GM18519 (cell line): ENCODE measurements at regions not wholly inside any gene's neighbourhood (a gene's known extent, or its start where the extent isn't known, plus 50 kb on each side); places are given as distances from the start of the nearest gene placed in this dataset.

ENCODE experiments used
- ATAC-seq: cut with Tn5 transposase; IDR thresholded peaks from one replicate; pipeline ENCODE4 v1.9.1; 2021; ENCODE audit warnings: mild to moderate bottlenecking, moderate library complexity; ENCODE audit not compliant: unreplicated experiment, low FRiP score

GRCh38 chr14:98984027-98984718, 287.8 kb downstream of the BCL11B start:
- no peak for ATAC-seq

DNA sequence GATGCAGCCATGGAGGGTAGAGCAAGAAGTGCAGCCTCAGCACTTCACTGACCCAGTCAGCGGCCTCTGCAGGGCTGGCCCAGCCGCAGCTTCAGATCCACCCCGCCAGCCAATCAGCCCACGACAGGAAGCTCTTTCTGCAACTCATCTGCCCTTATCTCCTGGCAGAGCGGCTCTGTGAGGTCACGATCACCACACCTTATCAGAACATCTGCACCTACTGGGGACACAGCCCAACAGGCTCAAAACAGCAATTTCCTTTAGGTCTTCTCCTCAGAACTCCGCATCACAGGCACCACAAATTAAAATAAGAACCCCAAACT, 287.3 kb downstream of the BCL11B start:
- no peak for ATAC-seq

GRCh38 chr14:98993818-98994217, 278.2 kb downstream of the BCL11B start:
- ATAC-seq = no peak

- ATAC-seq = no peak
Observed at GRCh38 chr14:98994561-98994960, 277.4 kb downstream of the BCL11B start.

DNA sequence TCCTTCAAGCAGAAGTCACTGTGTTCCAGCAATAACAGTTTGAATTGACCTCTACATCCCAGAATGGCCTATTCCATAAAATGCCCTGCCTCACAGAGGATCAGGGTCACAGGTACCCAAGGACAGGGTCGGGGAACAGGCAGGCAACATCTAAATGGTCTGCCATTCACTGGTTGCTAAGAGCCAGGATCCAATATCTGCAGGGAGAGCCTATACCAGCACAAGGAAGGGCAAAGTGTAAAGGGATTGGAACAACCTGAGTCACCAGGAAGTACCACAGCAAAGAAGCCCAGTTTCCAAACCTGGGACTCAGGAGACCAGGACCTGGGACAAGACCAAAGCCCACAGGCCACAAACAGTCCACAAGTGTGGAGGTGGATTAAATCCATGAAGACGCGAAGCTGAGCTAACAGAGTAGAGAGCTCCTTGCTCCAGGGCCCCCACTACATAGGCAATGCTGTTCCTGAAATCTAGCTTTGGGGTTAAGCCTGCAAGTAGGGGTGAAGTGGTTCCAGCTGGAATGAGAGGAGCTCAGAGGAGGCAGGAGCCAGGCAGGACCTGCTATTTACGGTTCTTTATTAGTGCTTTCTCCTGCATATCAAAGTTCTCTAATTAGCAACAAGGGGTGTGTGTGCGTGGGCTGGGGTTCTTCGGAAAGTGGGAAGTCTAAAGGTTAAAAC, 274.3 kb downstream of the BCL11B start:
- no peak for ATAC-seq

- ATAC-seq = no peak
Observed at GRCh38 chr14:98999345-98999744, 272.7 kb downstream of the BCL11B start.

GRCh38 chr14:98999901-99000300, 272.1 kb downstream of the BCL11B start:
- ATAC-seq = no peak

- no peak for ATAC-seq
Observed at GRCh38 chr14:99001241-99001640, 270.8 kb downstream of the BCL11B start.

- no peak for ATAC-seq
Observed at GRCh38 chr14:99003646-99004045, 268.4 kb downstream of the BCL11B start.

DNA sequence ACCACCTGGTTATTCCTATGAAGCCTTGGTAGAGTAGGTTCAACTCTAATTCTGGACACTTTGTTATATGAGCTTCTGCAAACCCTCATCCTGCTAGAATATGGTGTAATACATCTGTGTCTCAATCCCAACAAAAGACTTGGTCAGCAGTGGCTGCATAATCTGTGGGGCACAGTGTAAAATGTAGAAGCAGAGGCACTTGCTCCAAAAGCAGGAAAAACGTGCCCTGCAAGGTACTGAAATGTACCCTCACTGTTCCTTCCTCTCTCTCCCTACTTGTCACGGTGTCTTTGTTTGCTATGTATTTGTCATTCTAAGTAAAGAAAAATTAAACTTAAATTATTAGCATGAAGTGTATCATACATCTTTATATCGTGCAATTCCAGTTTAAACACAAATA, 267.9 kb downstream of the BCL11B start:
- ATAC-seq = no peak

GRCh38 chr14:99006276-99006675, 265.7 kb downstream of the BCL11B start:
- no peak for ATAC-seq

DNA sequence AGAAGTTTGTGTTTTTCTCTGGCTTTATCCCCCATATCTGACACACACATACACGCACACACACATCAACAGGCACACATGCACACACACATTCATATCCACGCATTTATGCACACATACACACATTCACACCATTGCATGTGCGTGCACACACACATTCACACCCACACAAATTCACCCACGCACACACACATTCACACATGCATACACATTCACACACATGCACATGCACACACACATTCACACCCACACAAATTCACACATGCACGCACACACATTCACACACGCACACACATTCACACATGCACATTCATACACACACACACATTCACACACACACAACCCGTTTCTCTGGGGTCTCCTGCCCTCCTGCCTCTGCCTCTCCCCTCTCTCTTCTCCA, 264.2 kb downstream of the BCL11B start:
- no peak for ATAC-seq

DNA sequence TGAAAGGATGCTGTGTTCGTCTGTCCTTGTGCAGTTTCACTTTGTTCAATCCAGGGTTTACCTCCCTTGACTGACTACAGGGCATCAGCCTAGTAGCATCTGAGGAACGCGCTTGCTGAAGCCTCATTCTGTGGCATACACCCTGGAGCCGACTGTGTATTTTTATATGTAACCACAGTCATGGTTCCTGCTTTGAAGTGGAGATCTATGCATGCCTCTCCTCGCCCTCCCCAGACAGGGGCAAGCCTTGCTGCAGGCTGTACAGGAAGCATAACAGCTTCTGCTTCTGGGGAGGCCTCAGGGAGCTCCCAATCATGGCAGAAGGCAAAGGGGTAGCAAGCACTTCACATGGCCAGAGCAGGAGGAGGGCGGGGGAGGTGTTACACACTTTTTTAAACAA, 262.1 kb downstream of the BCL11B start:
- ATAC-seq = no peak

- ATAC-seq = no peak
Observed at GRCh38 chr14:99011385-99011784, 260.6 kb downstream of the BCL11B start.

- no peak for ATAC-seq
Observed at GRCh38 chr14:99012703-99013102, 259.3 kb downstream of the BCL11B start.

- ATAC-seq = no peak
Observed at GRCh38 chr14:99015833-99016232, 256.2 kb downstream of the BCL11B start.

DNA sequence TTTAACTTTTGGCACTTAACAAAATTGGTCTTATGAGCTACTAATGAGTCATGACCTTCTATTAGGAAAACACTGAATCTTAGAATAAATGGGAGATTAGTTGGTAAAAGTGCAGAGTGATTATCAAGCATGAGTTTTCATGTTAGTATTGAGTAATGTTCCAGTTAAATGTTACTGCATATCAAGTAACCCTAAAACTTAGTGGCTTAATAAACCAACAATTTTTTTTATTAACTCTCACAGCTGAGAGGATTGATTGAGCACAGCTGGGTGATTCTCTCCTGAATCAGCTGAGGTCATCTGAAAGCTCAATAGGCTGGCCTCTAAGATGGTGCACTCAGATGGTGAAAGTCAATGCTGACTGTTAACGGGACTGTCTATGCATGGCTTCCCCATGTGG, 248.6 kb downstream of the BCL11B start:
- ATAC-seq = no peak

DNA sequence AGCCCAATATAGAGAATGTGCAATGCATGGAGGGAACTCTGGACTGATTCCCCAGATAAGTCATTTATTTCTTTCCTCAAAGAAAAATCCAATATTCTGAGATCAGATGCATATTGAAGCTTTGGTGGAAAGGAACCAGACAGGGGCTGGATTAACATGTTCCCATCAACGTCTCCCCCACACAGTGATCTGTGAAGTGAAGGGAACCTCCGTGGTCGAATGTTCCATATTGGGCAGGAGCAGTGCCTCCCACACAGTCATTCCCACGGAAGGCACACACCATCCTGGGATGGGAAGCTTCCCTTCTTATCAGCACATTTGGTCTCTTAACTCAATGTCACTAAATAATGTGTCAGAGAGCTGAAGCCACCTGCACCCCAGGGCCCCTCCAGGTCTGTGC, 247.1 kb downstream of the BCL11B start:
- no peak for ATAC-seq

DNA sequence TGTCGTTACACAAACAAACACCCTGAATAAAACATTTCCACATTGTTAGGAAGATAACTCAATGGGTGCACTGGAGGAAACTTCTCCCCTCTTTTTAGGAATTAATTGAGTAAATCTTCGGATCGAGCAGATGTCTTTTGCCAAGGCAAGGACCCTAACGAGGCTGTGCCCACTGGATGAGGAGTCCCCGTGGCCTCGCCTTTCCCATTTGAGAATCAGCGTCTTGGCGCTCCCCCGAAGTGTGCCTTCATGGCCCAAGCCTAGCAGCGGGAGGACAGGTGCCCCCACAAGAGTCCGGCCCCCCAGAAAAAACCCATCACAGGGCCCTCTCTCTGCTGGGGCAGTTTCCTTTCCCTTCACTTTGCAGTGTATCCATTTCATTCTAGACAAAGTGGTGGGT, 246.6 kb downstream of the BCL11B start:
- no peak for ATAC-seq

- no peak for ATAC-seq
Observed at GRCh38 chr14:99026471-99026870, 245.5 kb downstream of the BCL11B start.

DNA sequence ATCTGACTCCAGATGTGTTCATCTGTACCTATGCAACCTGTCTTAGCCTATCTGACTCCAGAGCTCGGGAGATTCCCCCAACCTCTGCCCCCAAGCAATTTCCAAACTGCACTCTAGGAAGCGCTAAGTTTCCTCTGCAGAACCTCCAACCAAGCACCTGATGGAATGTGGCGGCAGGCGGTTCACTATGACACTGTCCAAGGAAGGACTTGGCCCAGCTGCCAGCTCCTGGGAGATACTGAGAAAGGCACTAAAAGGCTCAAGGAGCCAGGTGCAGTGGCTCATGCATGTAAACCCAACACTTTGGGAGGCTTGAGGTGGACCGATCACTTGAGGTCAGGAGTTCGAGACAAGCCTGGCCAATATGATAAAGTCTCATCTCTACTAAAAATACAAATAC, 244.0 kb downstream of the BCL11B start:
- ATAC-seq = no peak

DNA sequence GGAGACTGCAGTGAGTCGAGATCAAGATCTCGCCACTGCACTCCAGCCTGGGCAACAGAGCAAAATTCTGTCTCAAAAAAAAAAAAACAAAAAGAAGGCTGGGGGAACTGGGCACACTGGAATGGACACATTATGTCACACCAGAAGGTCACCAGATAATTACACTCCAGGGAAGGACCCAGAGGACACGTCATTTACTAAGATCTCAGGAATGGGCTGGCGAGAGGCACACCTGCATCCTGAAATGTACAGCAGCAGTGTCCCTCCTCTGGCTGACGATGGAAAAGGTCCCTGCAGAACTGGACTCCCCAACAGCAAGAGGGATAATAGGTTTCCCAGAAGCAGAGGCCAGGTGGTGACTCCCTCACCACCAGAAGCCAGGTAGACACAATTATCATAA, 243.5 kb downstream of the BCL11B start:
- no peak for ATAC-seq
